GM13976 (cell line): ENCODE measurements at regions not wholly inside any gene's neighbourhood (a gene's known extent, or its start where the extent isn't known, plus 50 kb on each side); places are given as distances from the start of the nearest gene placed in this dataset.

ENCODE experiments used
- DNase-seq: peaks from one replicate; pipeline ENCODE4 v3.0.0; 2012; ENCODE audit warnings: low spot score
- in situ Hi-C: fragments of 300-500 bp; cut with MboI; formaldehyde crosslinking; loops from one replicate; pipeline ENCODE4 v1.12.0; 2022; ENCODE audit warnings: low sequenced_read_pairs, mixed read lengths, inconsistent platforms; ENCODE audit not compliant: unreplicated experiment
- TF ChIP-seq, protein P1 (sequence below): IDR thresholded peaks from 2 replicates; pipeline ENCODE4 v1.5.1; 2012; ENCODE audit warnings: borderline replicate concordance, mild to moderate bottlenecking; ENCODE audit not compliant: insufficient read depth; ENCODE audit errors: extremely low read depth, missing control alignments, control extremely low read depth

- in situ Hi-C loops = no loop called here
- TF ChIP-seq, protein P1, sequence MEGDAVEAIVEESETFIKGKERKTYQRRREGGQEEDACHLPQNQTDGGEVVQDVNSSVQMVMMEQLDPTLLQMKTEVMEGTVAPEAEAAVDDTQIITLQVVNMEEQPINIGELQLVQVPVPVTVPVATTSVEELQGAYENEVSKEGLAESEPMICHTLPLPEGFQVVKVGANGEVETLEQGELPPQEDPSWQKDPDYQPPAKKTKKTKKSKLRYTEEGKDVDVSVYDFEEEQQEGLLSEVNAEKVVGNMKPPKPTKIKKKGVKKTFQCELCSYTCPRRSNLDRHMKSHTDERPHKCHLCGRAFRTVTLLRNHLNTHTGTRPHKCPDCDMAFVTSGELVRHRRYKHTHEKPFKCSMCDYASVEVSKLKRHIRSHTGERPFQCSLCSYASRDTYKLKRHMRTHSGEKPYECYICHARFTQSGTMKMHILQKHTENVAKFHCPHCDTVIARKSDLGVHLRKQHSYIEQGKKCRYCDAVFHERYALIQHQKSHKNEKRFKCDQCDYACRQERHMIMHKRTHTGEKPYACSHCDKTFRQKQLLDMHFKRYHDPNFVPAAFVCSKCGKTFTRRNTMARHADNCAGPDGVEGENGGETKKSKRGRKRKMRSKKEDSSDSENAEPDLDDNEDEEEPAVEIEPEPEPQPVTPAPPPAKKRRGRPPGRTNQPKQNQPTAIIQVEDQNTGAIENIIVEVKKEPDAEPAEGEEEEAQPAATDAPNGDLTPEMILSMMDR = no peak
- no peak for DNase-seq
Observed at GRCh38 chr20:17014217-17014616, 212.6 kb upstream of the PCSK2 start.

DNA sequence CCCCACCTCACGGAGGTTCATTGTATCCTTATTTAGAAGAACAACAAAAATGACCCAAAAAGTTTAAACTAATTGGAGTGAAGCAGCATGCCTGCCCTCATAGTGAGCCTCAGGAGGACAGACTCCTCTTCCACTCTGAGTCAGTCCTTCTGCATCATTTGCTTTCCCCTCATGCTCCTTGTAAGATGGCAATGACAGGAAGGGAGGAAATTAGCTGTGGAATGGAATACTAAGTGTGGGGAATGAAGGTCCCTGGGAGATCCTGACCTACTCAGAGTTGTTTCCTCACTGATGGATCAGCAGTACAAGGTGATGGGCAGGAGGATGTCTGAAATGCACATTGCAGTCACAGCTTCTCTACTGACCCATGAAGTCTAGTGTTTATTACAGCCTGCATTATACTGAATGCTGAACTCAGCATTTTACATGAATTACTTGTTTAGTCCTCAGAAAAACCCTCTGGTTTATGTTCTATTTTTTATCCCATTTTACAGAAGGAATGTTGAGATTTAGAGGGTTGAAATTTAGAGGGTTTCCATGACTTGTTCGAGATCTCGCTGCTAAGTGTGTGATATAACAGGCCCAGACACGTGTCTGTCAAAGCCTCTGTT, 212.0 kb upstream of the PCSK2 start:
- TF ChIP-seq, protein P1 = no peak
- in situ Hi-C loops = no loop called here
- no peak for DNase-seq

DNA sequence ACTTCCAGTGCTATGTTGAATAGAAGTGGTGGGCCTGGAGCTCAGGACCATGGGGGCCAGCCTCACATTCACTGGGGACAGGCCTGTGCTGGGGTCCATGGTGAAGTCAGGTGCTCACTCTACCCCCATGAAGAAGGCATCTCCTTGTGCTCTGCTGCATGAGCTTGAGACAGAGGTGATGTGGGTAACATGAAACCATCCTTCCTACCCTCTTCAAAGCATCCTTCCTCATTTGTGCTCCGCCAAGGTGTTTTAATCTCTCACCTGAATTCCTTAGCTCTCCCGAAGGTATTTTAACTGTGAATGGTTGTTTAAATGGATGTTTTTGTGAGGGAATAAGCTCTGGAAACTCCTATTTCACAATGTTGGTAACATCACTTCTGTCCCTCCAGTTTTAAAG, 209.6 kb upstream of the PCSK2 start:
- TF ChIP-seq, protein P1 = no peak
- in situ Hi-C loops = no loop called here
- DNase-seq = no peak

- in situ Hi-C loops = no loop called here
- no peak for DNase-seq
- TF ChIP-seq, protein P1 = no peak
Observed at GRCh38 chr20:17021481-17021880, 205.4 kb upstream of the PCSK2 start.

GRCh38 chr20:17023036-17023435, 203.8 kb upstream of the PCSK2 start:
- no peak for DNase-seq
- TF ChIP-seq, protein P1 = no peak
- in situ Hi-C loops = no loop called here

DNA sequence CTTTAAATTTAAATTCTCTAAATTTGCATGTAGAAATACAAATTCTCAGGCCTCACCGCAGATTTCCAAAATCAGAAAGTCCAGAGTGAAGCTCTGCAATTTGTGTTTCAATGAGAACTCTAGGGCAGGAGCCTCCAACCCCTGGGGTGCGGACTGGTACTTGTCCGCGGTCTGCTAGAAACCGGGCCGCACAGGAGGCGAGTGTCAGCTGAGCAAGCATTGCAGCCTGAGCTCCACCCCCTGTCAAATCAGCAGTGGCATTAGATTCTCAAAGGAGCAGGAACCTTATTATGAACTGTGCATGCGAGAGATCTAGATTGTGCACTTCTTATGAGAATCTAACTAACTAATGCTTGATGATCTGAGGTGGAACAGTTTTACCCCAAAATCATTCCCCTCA, 203.0 kb upstream of the PCSK2 start:
- TF ChIP-seq, protein P1 = no peak

DNA sequence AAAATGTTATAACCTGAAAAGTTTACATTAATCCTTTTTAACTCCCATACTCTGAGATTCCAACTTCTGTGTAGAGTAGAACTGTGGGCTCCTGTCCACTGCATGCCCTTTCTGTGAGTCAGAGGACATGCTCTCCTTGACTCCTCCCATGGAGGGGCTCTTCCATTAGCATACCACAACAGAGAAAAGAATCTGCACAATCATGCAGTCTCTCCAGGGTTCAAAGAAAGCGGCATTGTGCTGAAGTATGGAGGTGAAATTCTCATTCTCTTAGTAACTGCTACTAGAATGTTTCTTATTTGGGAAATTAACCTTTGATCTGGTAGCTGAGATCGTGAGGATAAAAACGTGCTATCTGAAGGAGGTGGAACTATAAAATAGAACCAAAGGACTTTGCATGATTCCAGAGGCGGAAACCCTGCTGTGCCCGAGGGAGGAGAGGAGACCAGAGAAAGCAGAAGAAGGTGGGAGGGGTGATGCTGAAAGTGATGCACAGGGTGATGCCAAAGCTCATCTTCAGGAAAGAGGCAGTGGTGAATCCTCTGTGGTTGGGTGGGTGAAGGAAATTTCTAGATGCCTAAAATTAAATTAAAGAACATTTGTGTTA, 202.2 kb upstream of the PCSK2 start:
- TF ChIP-seq, protein P1 = no peak
- no peak for DNase-seq
- in situ Hi-C loops = no loop called here

More for the DNA sequence above, 203.0 kb upstream of the PCSK2 start:
- in situ Hi-C loops = no loop called here
- no peak for DNase-seq
